AG04449 (cell line): ENCODE measurements at regions not wholly inside any gene's neighbourhood (a gene's known extent, or its start where the extent isn't known, plus 50 kb on each side); places are given as distances from the start of the nearest gene placed in this dataset.

Experiments used
- CTCF ChIA-PET: fragments of 350-600 bp; formaldehyde crosslinking; extraction: SDS; loops from one replicate; lab custom pipeline; 2021; ENCODE audit warnings: antibody characterized with exemption; lab: Yijun Ruan, JAX
- POLR2A ChIA-PET: fragments of 400-600, 350-600 bp; formaldehyde crosslinking; extraction: SDS; loops from one replicate; lab custom pipeline; 2020; ENCODE audit warnings: antibody characterized with exemption, inconsistent platforms; lab: Yijun Ruan, JAX
- DNase-seq: peaks from one replicate; pipeline ENCODE4 v3.0.0-alpha.2; 2010; ENCODE audit warnings: low read depth, low spot score
- H3K4me3 ChIP-seq: 2 replicates; pipeline ENCODE4 v1.5.1; 2011; ENCODE audit warnings: low read depth, mild to moderate bottlenecking, control low read depth, low read length
- TF ChIP-seq, protein P1 (sequence below): IDR thresholded peaks from one replicate; pipeline ENCODE4 v1.5.1; 2011; ENCODE audit warnings: mild to moderate bottlenecking, moderate library complexity, low read length, control low read depth, inconsistent platforms; ENCODE audit not compliant: insufficient read depth; ENCODE audit errors: missing control alignments

DNA sequence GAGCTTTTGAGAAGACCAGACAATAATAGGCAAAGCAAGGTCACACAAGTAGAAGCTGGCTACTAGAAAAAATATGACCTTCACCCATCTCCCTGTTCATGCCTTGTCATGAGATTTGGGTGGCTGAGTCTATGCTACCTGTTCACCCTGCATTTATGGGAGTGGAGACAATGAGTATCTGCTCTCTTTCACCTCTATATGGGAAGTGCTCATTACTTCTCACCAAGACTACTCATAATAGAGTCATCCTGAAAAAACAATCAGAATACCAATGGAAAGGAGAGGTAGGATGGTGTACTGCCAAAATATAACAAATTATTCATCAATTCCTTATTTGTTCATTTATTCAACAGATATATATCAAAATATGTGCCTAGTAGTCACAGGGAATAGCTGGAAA is 921.8 kb upstream of the INTU start:
- ChIA-PET CTCF (interaction anchor here (1.0 to 1.2 kb wide), 2 partner anchors 9 to 37 kb away, joined by 3 read pairs; no protein-coding TSS in a partner anchor), POLR2A (no interaction called here)
- H3K4me3 ChIP-seq = no peak overlapping the region
- TF ChIP-seq, protein P1, sequence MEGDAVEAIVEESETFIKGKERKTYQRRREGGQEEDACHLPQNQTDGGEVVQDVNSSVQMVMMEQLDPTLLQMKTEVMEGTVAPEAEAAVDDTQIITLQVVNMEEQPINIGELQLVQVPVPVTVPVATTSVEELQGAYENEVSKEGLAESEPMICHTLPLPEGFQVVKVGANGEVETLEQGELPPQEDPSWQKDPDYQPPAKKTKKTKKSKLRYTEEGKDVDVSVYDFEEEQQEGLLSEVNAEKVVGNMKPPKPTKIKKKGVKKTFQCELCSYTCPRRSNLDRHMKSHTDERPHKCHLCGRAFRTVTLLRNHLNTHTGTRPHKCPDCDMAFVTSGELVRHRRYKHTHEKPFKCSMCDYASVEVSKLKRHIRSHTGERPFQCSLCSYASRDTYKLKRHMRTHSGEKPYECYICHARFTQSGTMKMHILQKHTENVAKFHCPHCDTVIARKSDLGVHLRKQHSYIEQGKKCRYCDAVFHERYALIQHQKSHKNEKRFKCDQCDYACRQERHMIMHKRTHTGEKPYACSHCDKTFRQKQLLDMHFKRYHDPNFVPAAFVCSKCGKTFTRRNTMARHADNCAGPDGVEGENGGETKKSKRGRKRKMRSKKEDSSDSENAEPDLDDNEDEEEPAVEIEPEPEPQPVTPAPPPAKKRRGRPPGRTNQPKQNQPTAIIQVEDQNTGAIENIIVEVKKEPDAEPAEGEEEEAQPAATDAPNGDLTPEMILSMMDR = no peak
- DNase-seq = no peak

DNA sequence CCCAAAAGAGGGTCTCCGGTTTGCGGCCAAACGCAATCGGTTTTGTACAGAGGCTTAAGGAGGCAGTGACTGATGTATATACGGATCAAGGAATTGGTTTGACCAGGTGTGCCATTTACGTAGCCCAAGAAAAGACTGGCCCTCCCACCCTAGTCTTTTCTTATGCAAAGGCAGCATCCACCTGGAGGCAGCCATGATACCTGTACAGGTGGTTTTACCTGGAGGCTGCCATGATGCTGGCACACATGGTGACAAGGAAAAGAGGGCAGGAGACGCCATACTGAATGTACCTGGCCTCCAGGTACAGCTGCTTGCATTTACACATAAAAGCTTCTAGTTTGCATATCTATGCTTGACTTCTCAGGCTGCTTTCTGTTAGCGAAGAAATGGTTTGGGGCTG is 917.7 kb upstream of the INTU start:
- CTCF ChIA-PET = no interaction called here
- POLR2A ChIA-PET = no interaction called here
- no peak for DNase-seq
- no peak overlapping the region for H3K4me3 ChIP-seq
- TF ChIP-seq, protein P1 = no peak

DNA sequence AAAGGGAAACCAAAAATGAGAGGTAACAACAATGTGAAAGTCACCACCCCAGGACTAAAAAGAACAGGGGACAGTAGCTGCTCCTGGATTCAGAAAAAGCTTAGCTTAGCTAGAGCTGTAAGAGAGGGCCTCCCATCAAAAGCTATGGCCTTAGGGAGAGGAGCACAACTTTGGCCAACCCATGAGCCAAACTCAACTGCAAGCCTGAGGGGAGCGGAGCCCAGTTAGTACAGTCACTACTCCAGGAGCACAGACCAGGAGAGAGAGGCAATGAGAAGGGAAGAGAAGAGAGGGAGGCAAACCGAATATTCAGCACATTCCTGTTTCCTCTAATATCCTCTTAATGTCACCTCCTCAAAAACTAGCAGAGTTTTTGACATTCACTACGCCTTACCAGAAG is 917.1 kb upstream of the INTU start:
- ChIA-PET POLR2A (no interaction called here), CTCF (no interaction called here)
- H3K4me3 ChIP-seq = no peak overlapping the region
- TF ChIP-seq, protein P1 = no peak
- DNase-seq = no peak

DNA sequence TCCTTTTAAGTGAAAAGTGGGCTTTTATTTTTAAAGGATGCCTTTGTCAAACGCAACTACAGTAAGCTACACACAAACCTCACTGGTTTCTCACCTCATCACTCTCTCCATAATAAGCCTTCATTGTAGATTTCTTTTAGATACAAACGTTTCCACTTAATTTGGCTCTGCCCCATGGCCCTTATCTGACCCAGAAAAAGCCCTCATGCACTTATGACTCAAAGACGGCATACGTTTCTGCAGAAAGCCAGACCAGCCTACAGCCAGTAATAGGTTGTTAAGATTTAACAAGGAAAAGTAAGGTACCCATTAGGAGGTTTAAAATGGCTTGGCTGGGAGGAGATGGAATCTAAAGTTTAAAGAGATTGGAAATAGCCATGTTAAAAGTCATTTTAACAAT is 914.6 kb upstream of the INTU start:
- DNase-seq = no peak
- TF ChIP-seq, protein P1 = no peak
- ChIA-PET POLR2A (no interaction called here), CTCF (no interaction called here)
- no peak overlapping the region for H3K4me3 ChIP-seq

DNA sequence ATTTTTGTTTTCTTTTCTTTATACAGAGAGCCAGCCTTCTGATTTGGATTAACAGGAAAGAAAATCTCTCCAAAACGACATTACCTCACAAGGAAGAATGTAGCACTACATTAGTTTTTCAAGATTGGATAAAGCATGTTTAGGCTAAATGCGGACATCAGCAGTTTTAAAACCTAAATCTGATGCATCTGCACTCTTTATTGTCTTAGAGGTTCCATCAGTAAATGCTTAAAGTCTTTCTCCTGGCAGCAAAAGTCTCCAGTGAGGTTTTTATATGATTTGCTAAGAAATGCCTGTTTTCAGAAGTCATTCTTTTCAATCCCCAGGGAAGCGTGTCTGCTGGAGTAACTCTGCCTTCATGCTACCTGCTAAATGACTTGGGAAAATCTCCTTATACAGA is 912.9 kb upstream of the INTU start:
- no peak overlapping the region for H3K4me3 ChIP-seq
- TF ChIP-seq, protein P1 = no peak
- CTCF ChIA-PET = no interaction called here
- no peak for DNase-seq
- POLR2A ChIA-PET = no interaction called here

DNA sequence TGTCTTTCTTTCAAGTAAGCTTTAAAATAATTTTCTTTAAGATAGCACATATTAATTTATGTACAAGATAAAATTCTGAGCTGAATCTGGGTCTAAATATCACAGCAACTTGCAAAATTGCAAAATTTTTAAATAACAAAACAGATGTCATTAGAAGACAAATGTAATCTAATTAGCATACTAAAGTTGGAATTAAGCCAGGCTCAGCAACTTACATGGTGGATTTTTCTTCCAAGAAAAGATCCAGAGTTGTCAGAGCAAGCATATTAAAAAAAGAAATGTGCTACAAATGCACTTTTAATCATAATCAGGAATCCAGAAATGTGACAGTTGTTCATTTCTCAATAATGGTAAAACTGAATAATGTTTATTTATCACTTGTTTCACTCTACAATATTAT is 906.9 kb upstream of the INTU start:
- POLR2A ChIA-PET = no interaction called here
- DNase-seq = no peak
- TF ChIP-seq, protein P1 = no peak
- CTCF ChIA-PET = no interaction called here
- H3K4me3 ChIP-seq = no peak overlapping the region
